ENCODE measurements at regions not wholly inside any gene's neighbourhood (a gene's known extent, or its start where the extent isn't known, plus 50 kb on each side); places are given as distances from the start of the nearest gene placed in this dataset.

GRCh38 chr11:39569789-39570188, 1889.7 kb downstream of the LRRC4C start:
- POLR2A ChIA-PET = no interaction called here
- intact Hi-C loops (cut with micrococcal nuclease) = no loop called here
- ATAC-seq = no peak
- 13% methylated on average over 2 of the region's 2 CpGs for WGBS (ENCODE audit: insufficient coverage, low coverage, missing lambda C conversion rate)
- no peaks in the 10 kb centered on the region for H4K20me1 ChIP-seq (replicated peaks; ENCODE audit: control insufficient read depth, insufficient read depth, low read length)
- H2AFZ ChIP-seq (ENCODE audit: low read depth, low read length) = no peak overlapping the region
- H3K27me3 ChIP-seq (ENCODE audit: control insufficient read depth in 2 of 2, insufficient read depth in 2 of 2, low read length in 2 of 2) = no peaks in the 10 kb centered on the region
- in situ Hi-C loops (cut with MboI) = no loop called here
- TF ChIP-seq ZNF133 (CRISPR knock-in tag; IDR thresholded peaks at IDR 0.05) (no peak), SMAD4 (CRISPR knock-in tag; conservative IDR thresholded peaks at IDR 0.05) (no peak), ZBTB26 (CRISPR knock-in tag; IDR thresholded peaks at IDR 0.05) (no peak)
- H3K9ac ChIP-seq (ENCODE audit: insufficient read depth in 1 of 2, low read depth in 2 of 2, low read length in 2 of 2) = no peak overlapping the region
- H3K9me3 ChIP-seq (replicated peaks; ENCODE audit: control insufficient read depth, insufficient read depth, low read depth, low read length) = no peaks in the 10 kb centered on the region
- DNase-seq (ENCODE audit: extremely low read depth in 1 of 4, low spot score in 3 of 4) = no peak
- no peak for FAIRE-seq
- no peaks in the 10 kb centered on the region for H3K9me1 ChIP-seq (ENCODE audit: control insufficient read depth, insufficient read depth, low read length)
- no peak overlapping the region for H3K4me2 ChIP-seq (ENCODE audit: insufficient read depth, low read length)
- H3K36me3 ChIP-seq (ENCODE audit: control insufficient read depth, insufficient read depth, low read length) = no peaks in the 10 kb centered on the region
- no peak overlapping the region for H3K4me3 ChIP-seq
- H3K4me1 ChIP-seq (replicated peaks in 1 of 2; ENCODE audit: control insufficient read depth in 2 of 2, insufficient read depth in 2 of 2, low read length in 2 of 2) = no peaks in the 10 kb centered on the region
- CTCF ChIA-PET (ENCODE audit: low intra/inter-chr PET ratio) = no interaction called here
- H3K27ac ChIP-seq (ENCODE audit: extremely low read depth, low read depth, low read length) = no peak overlapping the region
- no peaks in the 10 kb centered on the region for H3K79me2 ChIP-seq (ENCODE audit: control insufficient read depth, insufficient read depth, low read length)
- no TSS peak for BruUV-seq (replicated peaks)

- no peak for FAIRE-seq
- H3K27me3 ChIP-seq (ENCODE audit: control insufficient read depth in 2 of 2, insufficient read depth in 2 of 2, low read length in 2 of 2) = no peaks in the 10 kb centered on the region
- no peak for TF ChIP-seq PML (IDR thresholded peaks at IDR 0.05; ENCODE audit: low read length)
- no peak for TF ChIP-seq SMARCC2 (IDR thresholded peaks at IDR 0.05; ENCODE audit: low read depth)
- TF ChIP-seq PRDM10 (IDR thresholded peaks at IDR 0.05; ENCODE audit: partially characterized antibody) = no peak
- no peak for TF ChIP-seq ZNF316 (IDR thresholded peaks at IDR 0.05)
- no peak for TF ChIP-seq ZNF280A (IDR thresholded peaks at IDR 0.05; ENCODE audit: low read depth, partially characterized antibody)
- no peak for TF ChIP-seq ZNF449 (CRISPR knock-in tag; IDR thresholded peaks at IDR 0.05)
- no peak overlapping the region for H3K9ac ChIP-seq (ENCODE audit: insufficient read depth in 1 of 2, low read depth in 2 of 2, low read length in 2 of 2)
- H3K9me1 ChIP-seq (ENCODE audit: control insufficient read depth, insufficient read depth, low read length) = no peaks in the 10 kb centered on the region
- H3K27ac ChIP-seq (ENCODE audit: extremely low read depth, low read depth, low read length) = no peak overlapping the region
- no peaks in the 10 kb centered on the region for H4K20me1 ChIP-seq (replicated peaks; ENCODE audit: control insufficient read depth, insufficient read depth, low read length)
- BruUV-seq (replicated peaks) = no TSS peak
- no peaks in the 10 kb centered on the region for H3K79me2 ChIP-seq (ENCODE audit: control insufficient read depth, insufficient read depth, low read length)
- no peaks in the 10 kb centered on the region for H3K36me3 ChIP-seq (ENCODE audit: control insufficient read depth, insufficient read depth, low read length)
- in situ Hi-C loops (cut with MboI) = no loop called here
- no peak for DNase-seq (ENCODE audit: extremely low read depth in 1 of 4, low spot score in 3 of 4)
- CTCF ChIA-PET (ENCODE audit: low intra/inter-chr PET ratio) = no interaction called here
- H3K4me3 ChIP-seq = no peak overlapping the region
- H3K9me3 ChIP-seq (replicated peaks; ENCODE audit: control insufficient read depth, insufficient read depth, low read depth, low read length) = no peaks in the 10 kb centered on the region; the same call in 1 of the 2 replicates
- no peaks in the 10 kb centered on the region for H3K4me1 ChIP-seq (replicated peaks in 1 of 2; ENCODE audit: control insufficient read depth in 2 of 2, insufficient read depth in 2 of 2, low read length in 2 of 2)
- no peak overlapping the region for H2AFZ ChIP-seq (ENCODE audit: low read depth, low read length)
- POLR2A ChIA-PET = no interaction called here
- H3K4me2 ChIP-seq (ENCODE audit: insufficient read depth, low read length) = no peak overlapping the region
- intact Hi-C loops (cut with micrococcal nuclease) = no loop called here
- no peak for ATAC-seq
Observed at GRCh38 chr11:39542460-39542859, 1917.0 kb downstream of the LRRC4C start.
